GM04503 (cell line): ENCODE measurements at regions not wholly inside any gene's neighbourhood (a gene's known extent, or its start where the extent isn't known, plus 50 kb on each side); places are given as distances from the start of the nearest gene placed in this dataset.

Source experiments
- DNase-seq: peaks from one replicate; pipeline ENCODE4 v3.0.0-alpha.2; 2012; ENCODE audit warnings: low read depth

DNA sequence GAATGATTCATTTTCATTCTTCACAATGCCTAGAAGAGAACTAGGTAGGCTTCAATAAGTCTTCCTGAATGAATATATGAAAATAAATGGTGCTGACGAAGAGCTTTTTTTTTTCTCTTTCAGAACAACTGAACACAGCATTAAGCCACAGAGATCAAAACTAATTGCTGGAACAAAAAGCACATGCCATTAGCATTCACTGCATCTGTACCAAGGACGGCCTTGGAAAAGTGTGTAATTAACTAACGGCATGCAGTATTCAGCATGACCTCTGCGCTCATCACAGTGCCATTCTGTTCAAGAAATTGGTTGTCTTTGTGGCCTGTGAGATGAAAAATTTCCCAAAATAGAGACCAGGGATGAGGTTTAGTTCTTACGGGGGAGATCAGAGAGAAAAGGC, 99.3 kb downstream of the NUDT12 start:
- no peak for DNase-seq

DNA sequence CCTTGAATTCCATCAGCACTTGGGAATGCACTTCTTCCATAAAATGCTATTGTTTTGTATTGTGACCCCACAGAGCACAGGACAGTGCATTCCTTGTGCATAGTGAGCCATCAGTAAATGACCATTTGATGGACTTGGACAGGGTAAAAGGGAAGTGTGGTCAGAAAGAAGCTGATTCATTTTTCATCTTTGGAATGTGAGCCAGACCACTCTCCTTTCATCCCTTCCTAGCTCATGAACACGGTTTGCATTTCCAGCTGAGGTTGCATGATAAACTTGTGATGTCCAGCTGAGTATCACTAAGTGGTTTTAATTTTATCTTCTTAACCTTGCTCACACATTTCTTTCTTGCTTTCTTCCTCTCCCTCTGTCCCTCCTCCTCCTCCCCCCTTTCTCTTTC, 101.3 kb downstream of the NUDT12 start:
- peak; percentile 92 for DNase-seq

DNA sequence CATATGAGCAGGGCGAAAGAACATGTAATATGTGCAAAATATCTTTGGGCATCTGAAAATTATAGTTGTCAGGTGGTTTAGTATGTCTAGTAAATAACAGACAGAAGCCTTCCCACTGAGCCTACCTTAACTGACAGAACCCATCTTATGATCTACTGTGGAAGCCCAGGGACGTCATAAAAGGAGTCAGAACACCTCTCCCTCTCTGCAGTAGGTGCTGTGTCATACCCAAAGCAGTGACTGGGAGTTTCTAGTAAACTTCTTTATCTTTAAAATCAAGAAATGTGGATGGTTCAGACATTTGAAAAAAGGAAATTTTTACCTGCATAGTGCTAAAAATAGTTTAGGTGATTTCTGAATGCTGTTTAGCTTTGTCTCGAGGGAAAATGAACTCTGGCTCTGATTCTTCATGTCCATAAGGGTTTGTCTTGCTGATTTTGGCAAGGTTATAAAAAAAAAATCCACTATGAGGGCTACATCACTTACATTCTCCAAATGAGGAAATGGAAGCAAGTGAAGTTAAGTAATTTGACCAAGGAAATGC, 104.0 kb downstream of the NUDT12 start:
- DNase-seq: no peak

GRCh38 chr5:103456476-103456875, 106.1 kb downstream of the NUDT12 start:
- DNase-seq: no peak

GRCh38 chr5:103455796-103456195, 106.8 kb downstream of the NUDT12 start:
- no peak for DNase-seq

DNA sequence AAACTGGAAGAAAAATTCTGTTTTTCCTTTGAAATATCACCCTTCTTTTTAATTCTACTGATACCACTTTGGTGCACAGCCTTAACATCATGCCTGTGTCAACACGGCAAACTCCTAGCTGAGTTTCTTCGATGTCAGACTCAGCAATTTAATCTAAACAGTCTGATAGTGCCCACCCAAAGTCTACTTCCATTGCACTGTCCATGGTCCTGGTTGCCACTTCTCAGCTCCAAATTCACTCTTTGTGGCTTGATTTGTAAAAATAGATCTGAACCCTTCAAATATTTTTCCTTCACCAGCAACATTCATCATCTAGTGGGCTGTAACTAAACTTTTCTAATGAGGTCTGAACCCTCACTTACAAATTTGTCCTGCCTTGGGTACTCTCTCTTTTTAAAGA, 107.8 kb downstream of the NUDT12 start:
- DNase-seq: no peak

DNA sequence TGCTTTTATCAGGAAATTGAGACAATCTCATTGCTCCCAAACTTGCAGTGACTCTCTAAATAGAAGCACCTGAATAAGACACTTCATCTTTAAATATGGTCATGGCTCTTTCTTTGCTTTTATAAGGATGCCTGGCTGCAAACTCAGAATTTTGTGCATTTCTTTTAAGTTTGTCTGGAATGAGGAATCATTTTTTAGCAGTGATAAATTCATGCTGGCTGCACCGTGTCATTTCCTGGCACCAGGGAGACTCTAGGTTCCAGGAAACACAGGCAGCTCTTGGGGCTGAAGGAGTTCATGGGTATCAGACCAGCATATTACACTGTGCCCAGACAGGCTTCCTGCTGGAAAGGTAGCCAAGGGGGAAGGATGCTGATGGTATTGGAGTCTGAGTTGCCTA, 109.9 kb downstream of the NUDT12 start:
- peak; percentile 52 for DNase-seq

DNA sequence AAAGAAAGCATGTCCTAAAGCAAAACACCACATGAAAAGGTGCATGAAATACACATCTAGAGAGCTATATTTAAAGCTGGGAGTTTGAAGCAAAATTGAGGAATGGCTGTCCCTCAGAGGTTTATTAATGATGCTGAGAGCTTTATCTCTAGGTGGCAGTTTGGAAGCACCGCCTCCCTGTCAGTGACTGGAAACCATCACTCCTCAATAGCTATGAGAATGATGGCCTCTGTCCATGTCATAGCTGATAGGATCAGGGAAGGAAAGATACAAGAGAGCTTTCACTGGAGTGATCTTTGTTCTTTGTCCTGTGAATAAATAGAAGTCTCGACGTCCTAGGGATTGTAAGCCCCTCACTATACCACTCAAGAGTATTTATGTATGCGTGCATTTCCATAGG, 110.5 kb downstream of the NUDT12 start:
- DNase-seq: no peak

- DNase-seq: no peak
Measured at GRCh38 chr5:103451261-103451660, 111.3 kb downstream of the NUDT12 start.

DNA sequence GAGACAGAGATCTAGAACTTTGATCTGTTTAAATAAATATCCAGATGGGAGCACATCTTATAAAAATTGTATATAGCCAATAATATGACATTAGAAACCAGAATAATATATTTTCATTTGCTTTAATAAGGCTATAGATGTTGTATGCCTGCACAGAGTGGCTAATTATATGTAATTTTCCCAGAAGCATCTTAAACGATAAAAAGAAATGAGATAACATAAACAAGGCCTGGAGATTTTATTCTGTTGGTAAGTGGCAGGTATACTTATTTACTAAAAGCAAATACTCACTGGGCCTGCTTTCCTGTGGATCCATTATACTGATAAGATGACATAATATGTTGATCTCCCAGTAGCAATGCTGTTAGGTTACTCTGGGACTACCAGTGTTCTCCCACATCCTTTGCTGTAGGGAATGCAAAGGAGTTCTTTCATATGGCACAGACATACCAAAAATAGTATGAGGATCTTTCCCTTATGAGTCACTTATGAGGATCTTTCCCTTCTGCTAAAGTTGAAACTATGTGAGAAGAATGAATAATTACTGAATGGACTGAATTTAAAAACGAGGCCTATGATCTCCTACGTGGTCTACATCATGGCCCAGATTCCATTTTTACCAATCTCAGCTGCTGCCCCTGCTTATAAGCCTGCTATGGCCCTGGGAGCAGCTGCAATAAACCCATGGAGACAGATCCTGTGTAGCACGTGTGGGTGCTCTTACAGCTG, 112.1 kb downstream of the NUDT12 start:
- DNase-seq: peak; percentile 93

- no peak for DNase-seq
Measured at GRCh38 chr5:103446813-103447212, 115.8 kb downstream of the NUDT12 start.

DNA sequence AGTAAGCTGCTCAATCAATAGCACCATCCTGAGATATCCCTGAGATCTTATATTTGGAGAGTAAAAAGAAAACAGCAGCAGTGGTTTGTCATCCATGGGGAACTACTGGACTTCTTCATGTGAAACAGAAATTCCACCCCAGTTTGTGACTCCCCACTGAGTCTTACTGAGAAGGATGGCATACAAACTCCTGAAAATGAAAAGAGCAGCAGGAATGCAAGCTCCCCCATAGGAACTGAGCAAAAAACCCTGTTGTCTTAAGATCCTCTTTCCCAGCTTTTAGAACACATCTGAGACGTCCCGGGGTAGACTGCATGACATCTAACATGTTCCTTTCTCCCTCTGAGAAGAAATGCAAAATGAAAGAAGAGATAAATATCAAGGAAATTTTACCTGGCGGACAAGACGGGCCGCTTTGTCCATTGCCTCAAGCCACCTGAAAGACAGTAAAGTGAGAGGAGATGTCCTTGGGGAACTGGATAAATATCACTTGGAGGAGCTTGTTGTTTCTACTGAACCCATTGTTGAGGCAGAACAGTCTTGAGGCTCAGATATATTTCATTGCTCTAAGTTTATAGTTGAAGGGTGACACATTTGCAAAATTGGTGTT, 117.1 kb downstream of the NUDT12 start:
- DNase-seq: no peak

GRCh38 chr5:103444333-103445038, 118.1 kb downstream of the NUDT12 start:
- no peak for DNase-seq

DNA sequence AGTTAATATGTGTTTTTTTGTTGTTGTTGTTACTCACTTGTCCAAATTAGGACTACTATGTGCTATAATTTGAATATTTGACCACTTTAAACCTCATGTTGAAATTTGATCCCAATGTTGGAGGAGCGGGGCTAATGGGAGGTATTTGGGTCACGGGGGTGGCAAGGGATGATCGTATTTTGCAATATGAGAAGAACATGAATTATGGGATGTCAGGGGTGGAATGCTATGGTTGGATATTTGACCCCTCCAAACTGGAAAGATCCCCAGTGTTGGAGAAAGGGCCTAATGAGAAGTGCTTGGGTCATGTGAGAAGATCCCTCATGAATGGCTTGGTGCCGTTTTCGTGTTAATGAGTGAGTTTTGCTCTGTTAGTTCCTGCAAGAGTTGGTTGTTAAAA, 119.8 kb downstream of the NUDT12 start:
- no peak for DNase-seq

- no peak for DNase-seq
Measured at GRCh38 chr5:103441523-103441922, 121.1 kb downstream of the NUDT12 start.

DNA sequence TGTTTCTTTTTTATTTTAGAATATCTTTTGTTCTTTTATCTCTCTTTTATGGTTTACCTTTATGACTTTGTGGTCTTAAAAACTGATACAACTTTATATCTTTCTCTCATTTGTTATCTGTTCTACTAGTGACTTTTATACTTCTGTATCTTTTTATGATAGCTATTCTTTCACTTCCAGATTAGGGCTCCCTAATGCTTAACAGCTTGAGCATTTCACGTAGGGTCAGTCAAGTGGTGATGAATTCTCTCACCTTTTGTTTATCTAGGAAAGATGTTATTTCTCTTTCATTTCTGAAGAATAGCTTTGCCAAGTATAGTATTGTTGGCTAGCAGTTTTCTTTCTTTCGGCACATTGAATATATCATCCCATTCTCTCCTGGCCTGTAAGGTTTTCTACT, 123.6 kb downstream of the NUDT12 start:
- DNase-seq: no peak

GRCh38 chr5:103436656-103437055, 125.9 kb downstream of the NUDT12 start:
- DNase-seq: no peak

- DNase-seq: no peak
Measured at GRCh38 chr5:103436112-103436511, 126.5 kb downstream of the NUDT12 start.

DNA sequence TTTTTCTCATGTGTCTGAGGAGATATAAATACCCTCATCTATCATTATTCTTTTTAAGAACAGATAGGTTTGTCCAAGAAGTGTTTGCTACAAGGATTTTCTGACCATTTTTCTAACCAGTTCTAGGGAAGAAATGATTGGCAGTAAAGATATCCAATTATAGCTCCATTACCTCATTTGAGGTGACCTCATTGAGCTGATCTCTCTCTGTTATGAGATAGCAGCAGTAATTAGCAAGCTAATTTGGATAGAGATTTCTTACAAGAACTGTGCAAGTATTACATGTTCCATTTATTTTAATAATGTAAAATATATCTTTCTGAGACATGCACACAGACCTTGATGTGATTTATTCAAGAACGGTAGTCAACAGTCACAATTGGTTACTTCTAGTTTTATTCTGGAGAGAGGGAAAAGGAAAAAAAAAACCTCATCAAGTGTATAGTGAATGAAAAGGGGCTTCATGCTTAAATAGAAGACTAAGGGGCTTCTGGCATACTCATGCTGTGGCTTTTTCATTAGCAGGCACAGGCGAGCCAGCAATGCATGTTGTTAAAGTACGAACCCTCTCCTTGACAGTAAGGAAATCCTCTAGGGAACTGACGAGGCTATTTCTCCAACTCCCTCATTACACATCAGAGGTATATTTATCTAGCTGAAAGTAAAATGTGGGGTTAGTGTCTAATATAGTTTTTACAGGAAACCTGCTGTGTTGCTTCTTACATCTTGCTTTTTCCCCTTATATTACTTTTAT, 127.3 kb downstream of the NUDT12 start:
- DNase-seq: no peak

- DNase-seq: no peak
Measured at GRCh38 chr5:103434057-103434456, 128.5 kb downstream of the NUDT12 start.

DNA sequence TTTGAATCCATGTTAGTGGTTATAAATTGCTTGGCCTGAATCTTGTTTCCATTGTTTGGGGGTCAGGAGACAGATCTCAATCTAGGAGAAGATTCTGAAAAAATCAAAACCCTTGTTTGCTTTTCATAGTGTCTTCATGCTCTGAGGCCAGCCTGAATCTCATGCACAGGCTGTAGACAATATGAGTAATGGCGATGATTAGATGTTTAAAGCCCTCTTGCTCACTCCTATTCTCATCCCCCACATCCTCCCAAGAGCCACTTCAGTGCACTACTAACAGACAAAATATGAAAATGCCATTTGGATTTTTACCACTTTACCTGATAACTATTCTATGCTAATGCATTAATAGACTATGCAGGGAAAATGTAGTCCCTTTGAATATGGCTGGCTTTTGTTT, 129.4 kb downstream of the NUDT12 start:
- no peak for DNase-seq

DNA sequence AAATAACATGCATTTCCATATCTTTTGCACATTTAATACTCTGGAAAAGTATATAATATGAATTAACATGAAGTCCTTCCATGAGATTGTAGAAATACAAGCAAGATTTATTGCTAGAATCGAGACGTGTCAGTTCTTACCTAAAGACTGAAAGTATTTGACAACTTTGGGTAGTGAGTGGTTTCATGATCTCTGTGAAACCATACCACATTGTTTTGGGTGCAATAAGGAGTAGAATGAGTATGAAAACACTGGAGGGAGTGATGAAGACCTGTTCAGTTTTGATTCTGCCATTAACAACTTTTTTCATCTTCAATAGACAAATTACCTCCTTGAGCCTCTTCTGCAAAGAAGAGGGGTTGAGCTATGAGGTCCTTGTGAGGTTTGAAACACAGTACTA, 133.7 kb downstream of the NUDT12 start:
- DNase-seq: no peak
